ENCODE measurements at regions not wholly inside any gene's neighbourhood (a gene's known extent, or its start where the extent isn't known, plus 50 kb on each side); places are given as distances from the start of the nearest gene placed in this dataset.

DNA sequence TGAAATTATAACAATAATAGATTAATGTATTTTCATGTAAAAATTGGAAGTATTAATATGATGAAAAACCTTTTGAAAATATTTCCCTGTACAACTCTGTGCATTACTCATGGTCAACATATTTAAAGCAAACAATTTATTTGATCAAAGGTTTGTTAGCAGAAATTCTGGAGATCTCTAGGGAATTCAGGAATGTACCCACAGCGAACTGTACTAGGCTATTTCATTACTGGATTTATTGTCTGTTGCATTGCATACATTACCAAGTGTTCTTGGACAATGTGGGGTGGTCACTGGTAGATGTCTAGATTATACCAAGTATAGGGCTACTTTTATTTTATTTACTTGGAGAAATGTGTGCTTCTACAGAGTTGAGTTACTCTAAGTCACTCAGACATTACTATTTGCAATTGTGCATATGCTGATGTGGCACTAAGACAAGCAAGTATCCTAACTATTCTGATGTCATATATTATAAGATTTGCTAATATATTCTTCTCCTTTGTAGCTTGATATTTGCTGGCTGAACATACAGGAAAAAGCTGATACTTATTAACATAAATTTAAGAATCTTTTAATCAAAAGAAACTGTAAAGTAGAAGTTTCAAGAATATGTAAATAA lies 323.3 kb downstream of the CCER1 start:
- no peaks in the 10 kb centered on the region for H3K36me3 Mint-ChIP-seq (ENCODE audit: insufficient read depth)
- no peaks in the 10 kb centered on the region for H3K4me1 Mint-ChIP-seq (ENCODE audit: low read depth)
- DNase-seq (no peak), ATAC-seq (no peak)
- peaks cover 11% of the 10 kb centered on the region for H3K9me3 Mint-ChIP-seq
- H3K4me3 Mint-ChIP-seq, result no peak overlapping the region
- H3K27me3 Mint-ChIP-seq (ENCODE audit: low read depth), result no peaks in the 10 kb centered on the region

DNA sequence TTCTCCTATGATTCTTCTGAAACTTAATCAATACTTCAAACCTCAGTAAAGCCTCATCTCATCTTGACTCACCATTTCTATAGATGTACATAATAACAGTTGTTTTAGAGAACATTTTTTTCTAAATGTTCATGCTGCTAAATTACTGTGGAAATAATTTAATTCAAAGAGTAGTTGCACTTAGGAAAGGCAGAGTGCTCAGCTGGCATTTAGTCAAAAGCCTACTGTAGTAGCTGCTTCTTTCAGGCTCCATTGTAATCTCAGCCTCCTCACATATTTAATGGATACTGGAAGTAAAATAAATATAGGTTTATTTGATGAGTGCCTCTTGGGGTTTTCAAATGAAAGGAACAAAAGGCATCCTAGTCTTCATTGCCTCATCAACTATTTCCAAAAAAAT lies 325.0 kb downstream of the CCER1 start:
- no peak overlapping the region for H3K4me3 Mint-ChIP-seq
- peaks cover 11% of the 10 kb centered on the region for H3K9me3 Mint-ChIP-seq
- DNase-seq (no peak), ATAC-seq (no peak)
- no peaks in the 10 kb centered on the region for H3K4me1 Mint-ChIP-seq (ENCODE audit: low read depth)
- no peaks in the 10 kb centered on the region for H3K27me3 Mint-ChIP-seq (ENCODE audit: low read depth)
- H3K36me3 Mint-ChIP-seq (ENCODE audit: insufficient read depth), result no peaks in the 10 kb centered on the region

GRCh38 chr12:90628213-90628612 lies 326.8 kb downstream of the CCER1 start:
- Mint-ChIP-seq H3K27me3 (ENCODE audit: low read depth) (no peaks in the 10 kb centered on the region), H3K4me3 (no peak overlapping the region), H3K36me3 (ENCODE audit: insufficient read depth) (no peaks in the 10 kb centered on the region), H3K4me1 (ENCODE audit: low read depth) (no peaks in the 10 kb centered on the region), H3K9me3 (peaks cover 9% of the 10 kb centered on the region)
- DNase-seq (no peak), ATAC-seq (no peak)

DNA sequence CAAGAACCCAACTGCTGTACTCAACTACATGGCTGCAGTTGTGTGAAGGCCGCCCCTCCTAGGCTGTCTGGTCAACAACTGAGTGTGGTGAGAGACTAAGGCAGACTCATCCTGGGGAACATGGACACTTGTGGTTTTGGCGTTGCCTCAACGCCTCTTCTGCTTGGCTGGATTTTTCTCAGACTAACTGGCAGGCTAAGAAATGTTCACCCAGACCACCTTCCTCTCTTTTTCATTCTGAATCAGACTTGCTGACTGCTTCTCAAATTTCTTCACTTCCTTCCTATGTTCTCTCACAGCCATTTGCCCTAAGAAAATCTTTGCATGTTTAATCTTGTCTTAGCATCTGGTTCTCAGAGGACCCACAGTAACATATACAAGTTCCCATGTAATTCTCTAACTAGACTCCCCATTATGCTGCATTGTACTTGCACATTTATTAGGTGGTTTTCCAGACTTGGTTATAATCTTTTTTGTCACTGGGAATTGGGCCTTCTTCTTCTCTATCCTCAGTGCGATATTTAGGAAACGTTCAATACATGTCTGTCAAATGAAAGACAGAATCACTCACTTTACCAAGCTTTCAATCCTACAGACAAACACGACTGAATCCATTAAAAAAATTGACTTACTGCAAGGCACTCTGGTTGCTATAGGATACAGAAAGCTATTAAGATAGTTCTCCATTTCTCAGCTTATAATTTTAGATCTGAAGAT lies 327.6 kb downstream of the CCER1 start:
- ATAC-seq, result no peak
- Mint-ChIP-seq H3K4me3 (no peak overlapping the region), H3K4me1 (ENCODE audit: low read depth) (no peaks in the 10 kb centered on the region), H3K9me3 (peaks cover 3% of the 10 kb centered on the region), H3K36me3 (ENCODE audit: insufficient read depth) (no peaks in the 10 kb centered on the region), H3K27me3 (ENCODE audit: low read depth) (no peaks in the 10 kb centered on the region)
- DNase-seq, result no peak

DNA sequence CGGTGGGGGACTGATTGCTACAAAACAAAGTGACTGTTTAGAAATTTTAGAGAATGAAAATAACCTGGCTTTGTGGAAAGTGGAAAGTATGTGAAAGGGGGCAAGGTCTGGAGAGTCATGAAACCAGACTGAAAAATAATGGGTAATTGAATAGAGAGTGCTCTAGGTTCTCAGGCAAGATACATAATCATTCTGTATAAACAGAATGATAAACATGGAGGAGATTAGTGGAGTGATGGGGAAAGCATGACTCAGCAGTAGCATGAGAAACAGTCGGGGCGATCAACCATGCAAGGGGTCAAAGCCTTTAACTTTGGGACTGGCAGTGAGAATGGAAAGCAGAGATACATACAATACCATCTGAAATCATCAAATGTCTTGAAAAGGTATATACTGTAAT lies 332.5 kb downstream of the CCER1 start:
- Mint-ChIP-seq H3K27me3 (ENCODE audit: low read depth) (no peaks in the 10 kb centered on the region), H3K4me1 (ENCODE audit: low read depth) (no peaks in the 10 kb centered on the region), H3K36me3 (ENCODE audit: insufficient read depth) (no peaks in the 10 kb centered on the region), H3K4me3 (no peak overlapping the region), H3K9me3 (peaks cover 2% of the 10 kb centered on the region)
- ATAC-seq (no peak), DNase-seq (no peak)

DNA sequence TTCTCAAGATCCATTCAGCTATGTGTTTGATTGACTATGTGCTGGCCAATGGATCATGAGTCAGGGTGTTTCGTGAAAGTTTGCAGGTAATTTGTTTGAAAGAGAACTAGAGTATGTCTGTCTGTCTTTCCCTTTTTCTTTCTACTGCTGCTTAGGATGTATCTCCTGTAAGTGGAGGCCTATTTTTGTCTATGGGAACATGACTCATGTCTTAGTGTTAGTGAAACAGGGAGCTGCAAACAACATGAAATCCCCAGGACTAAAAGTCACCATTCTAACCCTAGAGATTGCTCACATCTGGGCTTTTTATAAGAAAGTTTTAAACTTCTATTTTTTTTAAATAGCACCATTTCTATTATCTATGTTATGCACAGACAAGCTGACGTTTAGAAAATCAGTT lies 333.0 kb downstream of the CCER1 start:
- ATAC-seq (no peak), DNase-seq (no peak)
- Mint-ChIP-seq H3K36me3 (ENCODE audit: insufficient read depth) (no peaks in the 10 kb centered on the region), H3K27me3 (ENCODE audit: low read depth) (no peaks in the 10 kb centered on the region), H3K9me3 (no peaks in the 10 kb centered on the region), H3K4me1 (ENCODE audit: low read depth) (no peaks in the 10 kb centered on the region), H3K4me3 (no peak overlapping the region)

DNA sequence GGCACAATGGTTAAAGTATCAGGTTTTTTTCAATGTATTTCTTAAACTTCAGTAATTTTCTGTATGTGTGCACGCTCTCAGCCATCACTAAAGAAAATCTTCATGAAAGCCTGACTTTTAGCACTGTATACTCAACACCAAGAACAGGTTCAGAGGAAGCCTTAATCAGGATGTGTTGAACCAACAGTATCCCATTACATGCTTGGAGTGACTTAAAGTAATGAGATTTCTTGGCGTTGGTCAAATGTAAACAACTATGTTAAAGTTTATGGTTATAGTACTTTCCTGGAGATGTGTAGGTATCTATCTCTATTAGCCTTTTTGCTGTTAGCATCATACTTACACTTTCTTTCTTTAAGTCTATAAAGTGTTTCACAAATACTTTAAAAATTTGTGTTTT lies 335.0 kb downstream of the CCER1 start:
- Mint-ChIP-seq H3K4me3 (no peak overlapping the region), H3K9me3 (no peaks in the 10 kb centered on the region), H3K4me1 (ENCODE audit: low read depth) (no peaks in the 10 kb centered on the region), H3K36me3 (ENCODE audit: insufficient read depth) (no peaks in the 10 kb centered on the region), H3K27me3 (ENCODE audit: low read depth) (no peaks in the 10 kb centered on the region)
- no peak for DNase-seq
- no peak for ATAC-seq

DNA sequence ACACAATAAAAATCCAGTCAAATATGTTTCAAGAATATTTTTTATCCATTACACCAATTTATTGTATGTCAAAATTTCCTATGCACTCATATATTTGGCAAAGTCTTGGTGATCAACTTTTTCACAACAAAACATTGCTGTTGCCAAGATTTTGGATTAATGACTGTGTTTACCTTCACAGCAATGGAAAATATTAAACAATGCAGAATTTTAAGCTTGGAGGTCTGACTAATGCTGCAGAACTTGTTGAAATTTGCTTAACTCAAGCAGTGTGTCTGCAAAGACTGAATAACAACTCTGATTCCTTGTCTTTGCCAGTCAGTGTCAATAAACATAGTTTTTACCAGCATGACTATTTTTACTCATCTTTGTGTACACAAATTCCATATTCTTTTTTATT lies 336.4 kb downstream of the CCER1 start:
- DNase-seq (no peak), ATAC-seq (no peak)
- Mint-ChIP-seq H3K27me3 (ENCODE audit: low read depth) (peaks cover 4% of the 10 kb centered on the region), H3K36me3 (ENCODE audit: insufficient read depth) (no peaks in the 10 kb centered on the region), H3K9me3 (peaks cover 3% of the 10 kb centered on the region), H3K4me1 (ENCODE audit: low read depth) (no peaks in the 10 kb centered on the region), H3K4me3 (no peak overlapping the region)

GRCh38 chr12:90611891-90612290 lies 343.1 kb downstream of the CCER1 start:
- Mint-ChIP-seq H3K4me1 (ENCODE audit: low read depth) (no peaks in the 10 kb centered on the region), H3K27me3 (ENCODE audit: low read depth) (peaks cover 4% of the 10 kb centered on the region), H3K36me3 (ENCODE audit: insufficient read depth) (no peaks in the 10 kb centered on the region), H3K4me3 (no peak overlapping the region), H3K9me3 (peaks cover 3% of the 10 kb centered on the region)
- DNase-seq (no peak), ATAC-seq (no peak)

DNA sequence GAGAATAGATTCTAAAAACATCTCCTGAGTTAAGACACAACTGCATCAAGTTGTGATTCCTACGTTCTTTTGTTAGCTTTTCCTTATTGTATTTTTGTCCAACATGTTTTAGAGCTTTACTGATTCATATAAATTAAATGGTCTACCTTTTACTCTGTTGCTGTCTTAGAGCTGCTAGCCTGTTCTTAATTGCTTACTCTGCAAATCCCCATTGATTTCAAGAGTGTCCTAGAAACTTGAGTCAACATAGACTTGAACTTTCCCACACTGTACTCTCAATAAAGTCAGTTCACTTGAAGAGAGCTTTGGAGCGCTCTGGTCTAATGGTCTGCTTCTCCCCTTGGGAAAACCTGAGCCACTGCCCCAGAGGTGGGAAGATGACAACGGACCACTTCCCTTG lies 343.9 kb downstream of the CCER1 start:
- no peak for DNase-seq
- H3K4me1 Mint-ChIP-seq (ENCODE audit: low read depth), result no peaks in the 10 kb centered on the region

DNA sequence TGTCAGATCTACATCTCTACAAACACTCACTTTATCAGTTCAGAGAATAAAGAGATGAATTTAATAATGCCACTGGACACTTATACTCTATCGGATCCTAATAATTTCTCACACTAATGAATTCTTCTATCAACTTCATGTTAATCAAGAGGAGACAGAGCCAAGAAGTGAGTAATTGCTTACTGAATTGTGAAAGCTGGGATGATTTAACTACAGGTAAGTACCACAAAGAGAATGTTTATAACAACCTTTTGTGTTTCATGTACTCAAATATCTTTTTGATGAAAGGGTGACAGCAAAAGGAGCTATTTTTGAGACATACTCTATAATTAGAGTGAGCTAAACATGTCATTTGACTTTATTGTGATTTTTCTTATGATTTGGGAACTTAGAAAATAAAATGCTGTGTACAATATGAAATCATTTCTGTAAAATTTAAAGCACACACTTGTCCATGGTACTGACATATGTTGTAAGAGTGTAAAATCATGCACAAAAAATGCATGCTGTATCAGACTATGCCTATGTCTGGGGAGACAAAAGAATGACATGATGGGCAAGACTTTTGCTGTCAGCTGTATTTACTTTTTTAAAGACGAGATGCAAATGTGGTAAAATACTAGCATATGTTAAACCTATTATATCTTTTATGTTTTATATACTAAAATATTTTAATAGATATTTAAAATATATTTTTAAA lies 361.2 kb downstream of the CCER1 start:
- no peaks in the 10 kb centered on the region for H3K36me3 Mint-ChIP-seq (ENCODE audit: insufficient read depth)
- H3K4me1 Mint-ChIP-seq (ENCODE audit: low read depth), result no peaks in the 10 kb centered on the region
- no peak for ATAC-seq
- DNase-seq, result no peak
- H3K9me3 Mint-ChIP-seq, result no peaks in the 10 kb centered on the region
- H3K27me3 Mint-ChIP-seq (ENCODE audit: low read depth), result no peaks in the 10 kb centered on the region
- H3K4me3 Mint-ChIP-seq, result no peak overlapping the region

More for the DNA sequence above, 343.9 kb downstream of the CCER1 start:
- Mint-ChIP-seq H3K27me3 (ENCODE audit: low read depth) (peaks cover 4% of the 10 kb centered on the region), H3K4me3 (no peak overlapping the region), H3K9me3 (peaks cover 3% of the 10 kb centered on the region), H3K36me3 (ENCODE audit: insufficient read depth) (no peaks in the 10 kb centered on the region)
- no peak for ATAC-seq

GRCh38 chr12:90589956-90590355 lies 365.0 kb downstream of the CCER1 start:
- DNase-seq (no peak), ATAC-seq (no peak)
- H3K27me3 Mint-ChIP-seq (ENCODE audit: low read depth), result no peaks in the 10 kb centered on the region
- no peaks in the 10 kb centered on the region for H3K36me3 Mint-ChIP-seq (ENCODE audit: insufficient read depth)
- H3K4me1 Mint-ChIP-seq (ENCODE audit: low read depth), result no peaks in the 10 kb centered on the region
- peaks cover 4% of the 10 kb centered on the region for H3K9me3 Mint-ChIP-seq
- no peak overlapping the region for H3K4me3 Mint-ChIP-seq

DNA sequence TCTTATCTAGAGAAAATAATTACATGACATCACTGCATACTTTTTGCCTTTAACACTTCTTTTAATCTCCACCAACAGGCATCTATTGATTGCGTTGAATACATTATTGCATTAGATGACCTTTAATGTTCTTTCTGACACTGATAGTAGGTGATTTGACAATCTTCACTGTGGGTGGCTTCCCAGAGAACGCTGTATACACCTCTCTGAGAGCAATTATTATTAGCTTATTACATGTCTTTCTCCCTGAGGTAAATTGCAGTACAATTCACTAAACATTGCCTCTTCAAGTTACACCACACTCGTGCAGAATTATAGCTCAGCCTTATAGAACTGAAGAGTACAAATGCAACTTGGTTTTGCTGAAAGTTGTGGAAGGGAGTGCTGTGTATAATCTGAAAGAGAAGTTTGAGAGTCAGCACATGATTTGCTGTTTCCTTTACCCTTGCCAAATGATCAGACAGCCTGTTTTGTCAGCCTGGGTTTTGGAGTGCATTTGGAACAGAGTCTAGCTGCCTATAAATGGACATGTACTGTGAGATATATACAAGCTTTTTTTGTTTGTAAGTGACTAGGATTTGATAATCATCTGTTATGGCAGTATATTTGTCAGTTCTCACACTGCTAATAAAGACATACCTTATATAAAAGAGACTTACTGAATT lies 369.2 kb downstream of the CCER1 start:
- peaks cover 4% of the 10 kb centered on the region for H3K9me3 Mint-ChIP-seq
- no peaks in the 10 kb centered on the region for H3K4me1 Mint-ChIP-seq (ENCODE audit: low read depth)
- ATAC-seq (no peak), DNase-seq (no peak)
- no peak overlapping the region for H3K4me3 Mint-ChIP-seq
- H3K36me3 Mint-ChIP-seq (ENCODE audit: insufficient read depth), result no peaks in the 10 kb centered on the region
- H3K27me3 Mint-ChIP-seq (ENCODE audit: low read depth), result no peaks in the 10 kb centered on the region

- Mint-ChIP-seq H3K27me3 (ENCODE audit: low read depth) (no peaks in the 10 kb centered on the region), H3K9me3 (peaks cover 6% of the 10 kb centered on the region), H3K4me1 (ENCODE audit: low read depth) (no peaks in the 10 kb centered on the region), H3K36me3 (ENCODE audit: insufficient read depth) (no peaks in the 10 kb centered on the region), H3K4me3 (no peak overlapping the region)
- ATAC-seq (no peak), DNase-seq (no peak)
These were observed 378.3 kb downstream of the CCER1 start for GRCh38 chr12:90576707-90577106.
